GM21515 (cell line): ENCODE measurements at regions not wholly inside any gene's neighbourhood (a gene's known extent, or its start where the extent isn't known, plus 50 kb on each side); places are given as distances from the start of the nearest gene placed in this dataset.

ENCODE experiments used
- ATAC-seq: cut with Tn5 transposase; IDR thresholded peaks from one replicate; pipeline ENCODE4 v1.9.1; 2021; ENCODE audit not compliant: unreplicated experiment

- no peak for ATAC-seq
Observed at GRCh38 chr18:2331491-2331890, 239.8 kb downstream of the METTL4 start.

- no peak for ATAC-seq
Observed at GRCh38 chr18:2336690-2337392, 234.5 kb downstream of the METTL4 start.

- ATAC-seq: peak; percentile 88
Observed at GRCh38 chr18:2337552-2338141, 233.7 kb downstream of the METTL4 start.

- no peak for ATAC-seq
Observed at GRCh38 chr18:2338601-2339000, 232.7 kb downstream of the METTL4 start.

- no peak for ATAC-seq
Observed at GRCh38 chr18:2340335-2340734, 231.0 kb downstream of the METTL4 start.

- ATAC-seq: no peak
Observed at GRCh38 chr18:2348003-2348402, 223.3 kb downstream of the METTL4 start.

- no peak for ATAC-seq
Observed at GRCh38 chr18:2351126-2351850, 220.0 kb downstream of the METTL4 start.

GRCh38 chr18:2354292-2354691, 217.0 kb downstream of the METTL4 start:
- no peak for ATAC-seq

GRCh38 chr18:2356906-2357305, 214.4 kb downstream of the METTL4 start:
- no peak for ATAC-seq

GRCh38 chr18:2360861-2361260, 210.4 kb downstream of the METTL4 start:
- no peak for ATAC-seq

- ATAC-seq: no peak
Observed at GRCh38 chr18:2368102-2368501, 203.2 kb downstream of the METTL4 start.

- ATAC-seq: no peak
Observed at GRCh38 chr18:2376707-2377106, 194.6 kb downstream of the METTL4 start.

GRCh38 chr18:2380101-2380500, 191.2 kb downstream of the METTL4 start:
- ATAC-seq: no peak

- no peak for ATAC-seq
Observed at GRCh38 chr18:2381539-2381938, 189.8 kb downstream of the METTL4 start.

- ATAC-seq: no peak
Observed at GRCh38 chr18:2387588-2387987, 183.7 kb downstream of the METTL4 start.

- ATAC-seq: no peak
Observed at GRCh38 chr18:2390158-2390557, 181.1 kb downstream of the METTL4 start.

- no peak for ATAC-seq
Observed at GRCh38 chr18:2391470-2391869, 179.8 kb downstream of the METTL4 start.

GRCh38 chr18:2392446-2392845, 178.9 kb downstream of the METTL4 start:
- no peak for ATAC-seq

- ATAC-seq: no peak
Observed at GRCh38 chr18:2394684-2395083, 176.6 kb downstream of the METTL4 start.

- no peak for ATAC-seq
Observed at GRCh38 chr18:2395427-2396161, 175.7 kb downstream of the METTL4 start.

GRCh38 chr18:2396162-2396505, 175.2 kb downstream of the METTL4 start:
- no peak for ATAC-seq
